HCT116 (cell line): ENCODE measurements at regions not wholly inside any gene's neighbourhood (a gene's known extent, or its start where the extent isn't known, plus 50 kb on each side); places are given as distances from the start of the nearest gene placed in this dataset.

ENCODE experiments used
- ATAC-seq: fragments of 200-7000 bp; cut with Tn5 transposase; 2 replicates; pipeline ENCODE4 v1.9.1; 2020; ENCODE audit warnings: mild to moderate bottlenecking, moderate library complexity
- BruUV-seq: library from RNA; stranded (reverse); fragments of 400-500 nt; replicated peaks from 2 replicates; lab custom pipeline; 2021; lab: Mats Ljungman, UMichigan
- CTCF ChIA-PET: fragments of 300-600 bp; sonication (Branson Sonifier 250); formaldehyde crosslinking; loops from one replicate; lab custom pipeline; 2021; ENCODE audit warnings: antibody characterized with exemption; lab: Charles Lee
- POLR2A ChIA-PET: fragments of 300-600, 350-600 bp; sonication (Branson Sonifier 250); formaldehyde crosslinking; loops from one replicate; lab custom pipeline; 2021; ENCODE audit warnings: antibody characterized with exemption; lab: Charles Lee
- RAD21 ChIA-PET, 2 experiments: fragments of 300-600 bp; sonication (Branson Sonifier 250); formaldehyde crosslinking; loops; one replicate each; lab custom pipeline; 2023; ENCODE audit warnings: low total read pairs in 2 of 2; ENCODE audit not compliant: uncharacterized antibody in 2 of 2, unreplicated experiment in 2 of 2, low non-redundant PET in 1 of 2; lab: Charles Lee
- DNase-seq: peaks from one replicate; pipeline ENCODE4 v3.0.0-alpha.2; 2010; ENCODE audit warnings: low read depth, low spot score
- H2AFZ ChIP-seq: fragments of 200-600 bp; shearing (Covaris generic), sonication (generic); 2 replicates; pipeline ENCODE4 v1.6.1; 2017; ENCODE audit warnings: low read depth, mixed run types, mixed read lengths, antibody characterized with exemption, low read length; ENCODE audit not compliant: poor library complexity, severe bottlenecking
- H3K27ac ChIP-seq: 2 replicates; pipeline ENCODE4 v1.5.1; 2012; ENCODE audit warnings: low read depth, low read length
- H3K27me3 ChIP-seq: fragments of 200-600 bp; sonication (generic); 2 replicates; pipeline ENCODE4 v1.6.1; 2016; ENCODE audit warnings: mixed run types, low read length, mixed read lengths; ENCODE audit not compliant: insufficient read depth
- H3K36me3 ChIP-seq, 2 experiments: fragments of 200-500 bp in 1 of 2; fragments of 200-600 bp in 1 of 2; sonication (Bioruptor generic) in 1 of 2; sonication (generic) in 1 of 2; 2 replicates each; pipeline versions ENCODE4 v1.5.1 to v1.6.1; 2014 to 2016; ENCODE audit warnings: low read length in 2 of 2, inconsistent platforms in 1 of 2, mixed read lengths in 1 of 2, mixed run types in 1 of 2; ENCODE audit not compliant: insufficient read depth in 2 of 2, control insufficient read depth in 1 of 2
- H3K4me1 ChIP-seq, 2 experiments: fragments of 200-600 bp in 1 of 2; sonication (generic) in 1 of 2; 2 replicates each; pipeline versions ENCODE4 v1.5.1 to v1.6.1; 2012 to 2017; ENCODE audit warnings: low read length in 2 of 2, inconsistent platforms in 1 of 2, mild to moderate bottlenecking in 1 of 2, mixed read lengths in 1 of 2, mixed run types in 1 of 2, moderate library complexity in 1 of 2; ENCODE audit not compliant: insufficient read depth in 2 of 2, control insufficient read depth in 1 of 2
- H3K4me2 ChIP-seq: fragments of 200-600 bp; sonication (generic); 2 replicates; pipeline ENCODE4 v1.6.1; 2017; ENCODE audit warnings: mixed run types, low read length, mixed read lengths
- H3K4me3 ChIP-seq, 2 experiments: fragments of 200-600 bp in 1 of 2; sonication (generic) in 1 of 2; replicated peaks in 1 of 2; 2 replicates each; pipeline ENCODE4 v1.5.1; 2011 to 2016; ENCODE audit warnings: low read length in 2 of 2, control low read depth in 1 of 2, low read depth in 1 of 2, mild to moderate bottlenecking in 1 of 2, mixed read lengths in 1 of 2, mixed run types in 1 of 2
- H3K79me2 ChIP-seq: fragments of 200-600 bp; sonication (generic); 2 replicates; pipeline ENCODE4 v1.6.1; 2017; ENCODE audit warnings: mild to moderate bottlenecking, mixed run types, low read length, moderate library complexity, mixed read lengths; ENCODE audit not compliant: insufficient read depth
- H3K9ac ChIP-seq: fragments of 200-600 bp; sonication (generic); 2 replicates; pipeline ENCODE4 v1.6.1; 2016; ENCODE audit warnings: low read length, mixed read lengths
- H3K9me2 ChIP-seq: fragments of 200-600 bp; sonication (generic), shearing (Covaris generic); 2 replicates; pipeline ENCODE4 v1.6.1; 2017; ENCODE audit warnings: mixed run types, mild to moderate bottlenecking, moderate library complexity; ENCODE audit not compliant: insufficient read depth
- H3K9me3 ChIP-seq, 2 experiments: fragments of 200-500 bp in 1 of 2; fragments of 200-600 bp in 1 of 2; sonication (Bioruptor generic) in 1 of 2; sonication (generic) in 1 of 2; 2 replicates each; pipeline ENCODE4 v1.6.1; 2014 to 2017; ENCODE audit warnings: low read length in 2 of 2, mixed read lengths in 2 of 2, inconsistent platforms in 1 of 2, low read depth in 1 of 2, mild to moderate bottlenecking in 1 of 2, mixed run types in 1 of 2, moderate library complexity in 1 of 2; ENCODE audit not compliant: control insufficient read depth in 1 of 2, insufficient read depth in 1 of 2
- H4K20me1 ChIP-seq: fragments of 200-600 bp; sonication (generic), shearing (Covaris generic); 2 replicates; pipeline ENCODE4 v1.6.1; 2017; ENCODE audit warnings: mixed run types, mild to moderate bottlenecking, moderate library complexity; ENCODE audit not compliant: insufficient read depth
- CBX3 ChIP-seq: IDR thresholded peaks from 2 replicates; pipeline ENCODE4 v1.6.1; 2012; ENCODE audit warnings: low read depth
- EGR1 ChIP-seq: IDR thresholded peaks from 2 replicates; pipeline ENCODE4 v1.6.1; 2012; ENCODE audit warnings: low read depth
- FOSL1 ChIP-seq: IDR thresholded peaks from 2 replicates; pipeline ENCODE4 v1.6.1; 2012; ENCODE audit warnings: low read depth
- POLR2A ChIP-seq: IDR thresholded peaks from 2 replicates; pipeline ENCODE4 v1.7.0; 2011; ENCODE audit warnings: borderline replicate concordance; ENCODE audit not compliant: insufficient read depth, insufficient read length; ENCODE audit errors: extremely low read depth
- POLR2AphosphoS5 ChIP-seq: IDR thresholded peaks from 2 replicates; pipeline ENCODE4 v1.6.1; 2011; ENCODE audit warnings: mild to moderate bottlenecking, low read depth, low read length, moderate library complexity
- SIN3A ChIP-seq: IDR thresholded peaks from 2 replicates; pipeline ENCODE4 v1.6.1; 2012; ENCODE audit warnings: low read depth
- SP1 ChIP-seq: IDR thresholded peaks from 2 replicates; pipeline ENCODE4 v1.6.1; 2012; ENCODE audit warnings: low read depth
- ZNF274 ChIP-seq: fragments of 200-500 bp; sonication (Bioruptor generic); IDR thresholded peaks from 2 replicates; pipeline ENCODE4 v1.6.1; 2014; ENCODE audit warnings: mild to moderate bottlenecking, low read depth, low read length, inconsistent platforms
- intact Hi-C: fragments of 100-400 bp; cut with micrococcal nuclease; formaldehyde crosslinking; loops from 2 replicates; pipeline ENCODE4 v1.10.0; 2022

DNA sequence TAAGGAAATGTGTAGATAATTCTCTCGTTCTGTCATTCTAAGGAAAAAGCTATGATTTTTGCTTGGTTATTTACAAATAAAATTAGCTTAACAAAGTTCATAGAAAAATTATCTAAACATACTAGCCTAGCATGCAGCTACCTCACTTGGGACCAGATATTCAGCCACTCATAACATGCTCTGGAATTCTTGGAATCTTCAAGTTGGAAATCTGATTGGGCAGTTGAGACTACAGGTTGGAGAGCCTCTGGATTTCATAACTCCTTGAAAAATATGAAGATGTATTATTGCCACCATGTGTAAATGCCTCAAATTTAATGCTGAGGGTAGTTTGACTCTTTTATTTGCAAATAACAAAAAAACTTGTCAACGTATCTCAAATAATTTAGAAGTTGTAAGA, 132.2 kb upstream of the GULP1 start:
- Histone ChIP-seq H3K27ac (no peak overlapping the region), H3K9me3 (no peaks in the 10 kb centered on the region), H3K4me3 (no peak overlapping the region), H3K9ac (no peak overlapping the region), H3K36me3 (no peaks in the 10 kb centered on the region), H3K27me3 (no peaks in the 10 kb centered on the region), H3K79me2 (no peaks in the 10 kb centered on the region), H2AFZ (peak overlapping the region; percentile 43), H4K20me1 (no peaks in the 10 kb centered on the region), H3K9me2 (no peaks in the 10 kb centered on the region; the same call in 1 of the 2 replicates), H3K4me1 (no peaks in the 10 kb centered on the region), H3K4me2 (no peak overlapping the region)
- no TSS peak for BruUV-seq
- CTCF ChIA-PET: no interaction called here
- intact Hi-C loops: no loop called here
- no peak for DNase-seq
- RAD21 ChIA-PET: no interaction called here
- no peak for ATAC-seq
- no peak for TF ChIP-seq POLR2A
- no peak for TF ChIP-seq SP1
- TF ChIP-seq FOSL1: no peak
- TF ChIP-seq POLR2AphosphoS5: no peak
- POLR2A ChIA-PET: no interaction called here

GRCh38 chr2:188170356-188170755, 121.3 kb upstream of the GULP1 start:
- no peak overlapping the region for H2AFZ ChIP-seq
- H3K36me3 ChIP-seq: no peaks in the 10 kb centered on the region
- ChIA-PET POLR2A (no interaction called here), CTCF (no interaction called here), RAD21 (no interaction called here)
- no peaks in the 10 kb centered on the region; the same call in 1 of the 2 replicates for H4K20me1 ChIP-seq
- ATAC-seq: no peak
- no peaks in the 10 kb centered on the region for H3K79me2 ChIP-seq
- no TSS peak for BruUV-seq
- TF ChIP-seq POLR2AphosphoS5: no peak
- TF ChIP-seq SIN3A: no peak
- TF ChIP-seq POLR2A: no peak
- no peak for TF ChIP-seq ZNF274
- no peak for TF ChIP-seq CBX3
- TF ChIP-seq EGR1: no peak
- no peak overlapping the region for H3K4me2 ChIP-seq
- H3K9me3 ChIP-seq: no peaks in the 10 kb centered on the region
- no peaks in the 10 kb centered on the region for H3K27me3 ChIP-seq
- no peak for DNase-seq
- intact Hi-C loops: no loop called here
- H3K4me3 ChIP-seq: no peak overlapping the region
- no peaks in the 10 kb centered on the region for H3K9me2 ChIP-seq
- no peak overlapping the region for H3K27ac ChIP-seq
- no peaks in the 10 kb centered on the region for H3K4me1 ChIP-seq
- H3K9ac ChIP-seq: no peak overlapping the region
